ENCODE measurements at regions not wholly inside any gene's neighbourhood (a gene's known extent, or its start where the extent isn't known, plus 50 kb on each side); places are given as distances from the start of the nearest gene placed in this dataset.

- in situ Hi-C loops (cut with MboI; ENCODE audit: low sequenced_read_pairs in 4 of 4): no loop called here
- Histone ChIP-seq H3K36me3 (no peaks in the 10 kb centered on the region), H3K9me3 (no peaks in the 10 kb centered on the region), H3K27ac (no peak overlapping the region), H3K4me1 (no peaks in the 10 kb centered on the region), H3K27me3 (no peaks in the 10 kb centered on the region), H3K4me3 (no peak overlapping the region)
- no peak for DNase-seq
- no peak for TF ChIP-seq POLR2A (IDR thresholded peaks at IDR 0.05)
- TF ChIP-seq CTCF (IDR thresholded peaks at IDR 0.05 in 4 of 5, conservative IDR thresholded peaks at IDR 0.05 in 1 of 5): no peak
- intact Hi-C loops (cut with DNase I; ENCODE audit: low total_unique reads): no loop called here
- ATAC-seq: no peak
Observed at GRCh38 chr13:48852911-48853727, 122.6 kb upstream of the FNDC3A start.

- no peaks in the 10 kb centered on the region for H3K9me3 ChIP-seq
- no peaks in the 10 kb centered on the region for H3K27me3 ChIP-seq
- H3K27ac ChIP-seq: no peak overlapping the region
- H3K4me3 ChIP-seq: no peak overlapping the region
- DNase-seq: no peak
- no peak for TF ChIP-seq CTCF (IDR thresholded peaks at IDR 0.05 in 4 of 5, conservative IDR thresholded peaks at IDR 0.05 in 1 of 5)
- TF ChIP-seq POLR2A (IDR thresholded peaks at IDR 0.05): no peak
- no peak for ATAC-seq
- intact Hi-C loops (cut with DNase I; ENCODE audit: low total_unique reads): no loop called here
- in situ Hi-C loops (cut with MboI; ENCODE audit: low sequenced_read_pairs in 4 of 4): no loop called here
- H3K4me1 ChIP-seq: no peaks in the 10 kb centered on the region
- no peaks in the 10 kb centered on the region for H3K36me3 ChIP-seq
Observed at GRCh38 chr13:48853728-48854102, 122.0 kb upstream of the FNDC3A start.

GRCh38 chr13:48857576-48857975, 118.1 kb upstream of the FNDC3A start:
- H3K36me3 ChIP-seq: no peaks in the 10 kb centered on the region
- DNase-seq (no peak), ATAC-seq (no peak)
- H3K27ac ChIP-seq: no peak overlapping the region
- intact Hi-C loops (cut with DNase I; ENCODE audit: low total_unique reads) (no loop called here), in situ Hi-C loops (cut with MboI; ENCODE audit: low sequenced_read_pairs in 4 of 4) (no loop called here)
- no peaks in the 10 kb centered on the region for H3K4me1 ChIP-seq
- no peaks in the 10 kb centered on the region for H3K27me3 ChIP-seq
- TF ChIP-seq CTCF (IDR thresholded peaks at IDR 0.05 in 4 of 5, conservative IDR thresholded peaks at IDR 0.05 in 1 of 5) (no peak), POLR2A (IDR thresholded peaks at IDR 0.05) (no peak)
- H3K9me3 ChIP-seq: no peaks in the 10 kb centered on the region
- H3K4me3 ChIP-seq: no peak overlapping the region

- TF ChIP-seq POLR2A (IDR thresholded peaks at IDR 0.05): no peak
- no peak for TF ChIP-seq CTCF (IDR thresholded peaks at IDR 0.05 in 4 of 5, conservative IDR thresholded peaks at IDR 0.05 in 1 of 5)
- DNase-seq: no peak
- Histone ChIP-seq H3K9me3 (no peaks in the 10 kb centered on the region), H3K4me1 (no peaks in the 10 kb centered on the region), H3K36me3 (no peaks in the 10 kb centered on the region), H3K27me3 (no peaks in the 10 kb centered on the region), H3K27ac (no peak overlapping the region), H3K4me3 (no peak overlapping the region)
- ATAC-seq: no peak
- in situ Hi-C loops (cut with MboI; ENCODE audit: low sequenced_read_pairs in 4 of 4) (no loop called here), intact Hi-C loops (cut with DNase I; ENCODE audit: low total_unique reads) (no loop called here)
Observed at GRCh38 chr13:48858122-48858902, 117.4 kb upstream of the FNDC3A start.
